ENCODE measurements at regions not wholly inside any gene's neighbourhood (a gene's known extent, or its start where the extent isn't known, plus 50 kb on each side); places are given as distances from the start of the nearest gene placed in this dataset.
A peak's percentile ranks its signal among the peaks of the same experiment; 100 is the strongest.

DNA sequence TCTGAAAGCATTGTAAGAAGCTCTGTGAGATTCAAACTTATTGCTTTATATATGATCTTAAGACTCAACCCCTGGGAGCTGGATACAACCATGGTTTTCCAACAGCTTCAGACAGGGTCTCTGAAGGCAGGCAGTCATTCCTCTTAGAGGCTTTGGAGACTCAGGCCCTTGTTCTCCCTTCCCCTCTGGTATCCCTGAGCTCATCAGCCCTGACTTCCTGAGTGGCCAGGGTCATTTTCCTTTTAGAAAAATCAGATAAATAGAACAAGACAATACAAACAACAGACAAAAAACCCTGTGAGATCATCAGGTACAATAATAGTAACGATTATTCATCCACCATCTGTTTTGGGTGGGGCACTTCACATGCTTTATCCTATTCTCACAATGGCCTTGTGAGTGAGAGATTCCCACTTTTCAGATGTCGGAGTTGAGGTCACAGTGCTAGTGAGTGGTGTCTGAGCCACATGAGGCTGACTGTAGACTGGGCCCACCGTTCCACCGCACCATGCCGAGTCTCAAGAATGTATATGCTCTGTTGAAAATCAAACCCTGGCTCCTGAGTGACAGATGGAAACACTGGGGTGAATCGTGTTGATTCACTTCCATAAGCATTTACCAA, 144.2 kb downstream of the CXCL12 start:
- H3K4me3 ChIP-seq (ENCODE audit: low read length), result no peak overlapping the region
- TF ChIP-seq, protein P1, sequence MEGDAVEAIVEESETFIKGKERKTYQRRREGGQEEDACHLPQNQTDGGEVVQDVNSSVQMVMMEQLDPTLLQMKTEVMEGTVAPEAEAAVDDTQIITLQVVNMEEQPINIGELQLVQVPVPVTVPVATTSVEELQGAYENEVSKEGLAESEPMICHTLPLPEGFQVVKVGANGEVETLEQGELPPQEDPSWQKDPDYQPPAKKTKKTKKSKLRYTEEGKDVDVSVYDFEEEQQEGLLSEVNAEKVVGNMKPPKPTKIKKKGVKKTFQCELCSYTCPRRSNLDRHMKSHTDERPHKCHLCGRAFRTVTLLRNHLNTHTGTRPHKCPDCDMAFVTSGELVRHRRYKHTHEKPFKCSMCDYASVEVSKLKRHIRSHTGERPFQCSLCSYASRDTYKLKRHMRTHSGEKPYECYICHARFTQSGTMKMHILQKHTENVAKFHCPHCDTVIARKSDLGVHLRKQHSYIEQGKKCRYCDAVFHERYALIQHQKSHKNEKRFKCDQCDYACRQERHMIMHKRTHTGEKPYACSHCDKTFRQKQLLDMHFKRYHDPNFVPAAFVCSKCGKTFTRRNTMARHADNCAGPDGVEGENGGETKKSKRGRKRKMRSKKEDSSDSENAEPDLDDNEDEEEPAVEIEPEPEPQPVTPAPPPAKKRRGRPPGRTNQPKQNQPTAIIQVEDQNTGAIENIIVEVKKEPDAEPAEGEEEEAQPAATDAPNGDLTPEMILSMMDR (conservative IDR thresholded peaks at IDR 0.05; ENCODE audit: low read depth, low read length), result no peak
- DNase-seq (ENCODE audit: low read depth), result no peak

DNA sequence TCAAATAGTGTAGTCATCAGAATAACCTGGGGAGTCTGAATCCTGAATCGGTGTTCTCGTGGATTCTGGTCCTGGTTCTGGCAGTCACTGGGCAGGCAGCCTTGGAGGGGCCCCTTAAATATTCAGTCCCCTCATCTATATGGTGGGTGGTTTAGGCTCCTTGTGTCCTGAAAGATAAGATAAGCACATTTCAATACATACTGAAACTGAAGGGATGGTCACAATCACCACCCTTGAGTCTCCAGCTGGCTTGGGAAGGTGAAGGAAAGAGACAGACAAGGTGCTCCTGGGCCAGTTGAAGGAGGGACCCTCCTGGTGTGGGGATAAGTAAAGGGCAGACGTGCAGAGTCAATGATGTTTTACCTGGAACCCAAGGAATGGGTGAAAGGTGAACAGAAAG, 146.7 kb downstream of the CXCL12 start:
- TF ChIP-seq, protein P1 (conservative IDR thresholded peaks at IDR 0.05; ENCODE audit: low read depth, low read length), result no peak
- H3K4me3 ChIP-seq (ENCODE audit: low read length), result no peak overlapping the region
- no peak for DNase-seq (ENCODE audit: low read depth)

DNA sequence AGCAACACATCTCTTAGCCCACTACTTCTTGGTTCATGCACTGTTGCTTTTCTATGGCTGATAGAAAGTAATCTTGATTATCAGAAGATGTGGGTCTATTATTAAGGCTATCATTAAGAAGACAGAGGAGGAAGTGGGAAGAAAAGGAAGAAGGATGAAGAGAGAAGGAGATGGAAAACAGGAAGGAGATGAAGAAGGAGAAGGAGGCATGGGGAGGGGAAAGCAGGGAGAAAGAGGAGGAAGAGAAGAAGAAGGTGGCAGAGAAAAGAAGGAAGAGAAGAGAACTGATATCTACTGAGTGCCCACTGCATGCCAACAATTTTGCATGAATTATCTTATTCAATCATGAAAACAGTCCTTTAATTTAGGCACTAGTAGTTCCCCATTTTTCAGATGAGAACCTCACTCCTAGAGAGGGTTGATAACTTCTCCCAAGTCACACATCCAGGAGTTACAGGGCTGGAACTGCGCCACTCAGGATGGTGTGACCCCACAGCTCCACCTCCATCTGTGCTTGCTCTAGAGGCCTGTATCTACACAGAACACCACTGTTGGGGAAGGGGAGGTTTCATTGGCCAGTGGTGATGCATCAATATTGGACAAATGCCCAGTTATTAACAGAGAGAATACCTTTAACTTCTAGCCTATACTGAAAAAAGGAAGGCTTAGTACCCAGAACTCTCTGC, 147.4 kb downstream of the CXCL12 start:
- H3K4me3 ChIP-seq (ENCODE audit: low read length), result no peak overlapping the region
- TF ChIP-seq, protein P1 (conservative IDR thresholded peaks at IDR 0.05; ENCODE audit: low read depth, low read length), result no peak
- DNase-seq (ENCODE audit: low read depth), result no peak

DNA sequence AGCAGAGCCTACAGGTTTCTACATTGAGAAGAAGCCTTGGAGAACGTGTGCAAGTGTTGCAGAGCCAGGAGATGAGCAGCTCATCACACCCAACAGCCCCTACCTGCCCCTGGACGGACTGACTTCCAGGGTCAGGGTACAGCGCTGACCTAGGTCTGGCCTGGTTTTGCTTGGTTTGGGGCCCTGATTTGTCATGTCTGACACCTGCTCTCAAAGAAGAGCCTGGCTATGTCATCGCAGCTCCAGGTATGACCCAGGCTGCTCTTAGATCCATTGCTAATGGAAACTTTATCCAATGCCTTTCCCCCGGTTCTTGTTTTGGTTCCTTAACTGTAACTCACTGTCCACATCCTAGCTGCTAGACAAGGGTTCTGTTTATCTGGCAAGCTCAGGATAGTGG, 149.5 kb downstream of the CXCL12 start:
- no peak overlapping the region for H3K4me3 ChIP-seq (ENCODE audit: low read length)
- TF ChIP-seq, protein P1 (conservative IDR thresholded peaks at IDR 0.05; ENCODE audit: low read depth, low read length), result no peak
- no peak for DNase-seq (ENCODE audit: low read depth)

DNA sequence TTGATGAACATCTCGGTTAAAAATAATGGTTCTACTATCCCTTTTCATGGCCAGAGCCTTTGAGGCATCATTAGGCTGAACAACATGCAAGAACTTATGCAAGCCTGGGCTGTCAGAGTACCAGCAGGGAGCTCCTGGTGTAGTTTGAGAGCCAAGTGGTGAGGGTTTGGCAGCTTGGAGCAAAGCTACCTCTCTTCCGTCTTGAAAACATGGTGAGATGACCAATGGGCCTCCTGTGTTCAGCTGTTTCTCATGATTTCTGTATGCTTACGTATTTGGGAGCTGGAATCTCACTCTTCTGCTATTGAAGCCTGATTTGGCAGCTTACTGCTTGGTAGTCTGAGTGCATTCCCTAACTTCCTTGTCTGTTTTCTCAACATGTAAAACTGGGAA, 150.4 kb downstream of the CXCL12 start:
- no peak overlapping the region for H3K4me3 ChIP-seq (ENCODE audit: low read length)
- TF ChIP-seq, protein P1 (conservative IDR thresholded peaks at IDR 0.05; ENCODE audit: low read depth, low read length), result no peak
- DNase-seq (ENCODE audit: low read depth), result no peak

DNA sequence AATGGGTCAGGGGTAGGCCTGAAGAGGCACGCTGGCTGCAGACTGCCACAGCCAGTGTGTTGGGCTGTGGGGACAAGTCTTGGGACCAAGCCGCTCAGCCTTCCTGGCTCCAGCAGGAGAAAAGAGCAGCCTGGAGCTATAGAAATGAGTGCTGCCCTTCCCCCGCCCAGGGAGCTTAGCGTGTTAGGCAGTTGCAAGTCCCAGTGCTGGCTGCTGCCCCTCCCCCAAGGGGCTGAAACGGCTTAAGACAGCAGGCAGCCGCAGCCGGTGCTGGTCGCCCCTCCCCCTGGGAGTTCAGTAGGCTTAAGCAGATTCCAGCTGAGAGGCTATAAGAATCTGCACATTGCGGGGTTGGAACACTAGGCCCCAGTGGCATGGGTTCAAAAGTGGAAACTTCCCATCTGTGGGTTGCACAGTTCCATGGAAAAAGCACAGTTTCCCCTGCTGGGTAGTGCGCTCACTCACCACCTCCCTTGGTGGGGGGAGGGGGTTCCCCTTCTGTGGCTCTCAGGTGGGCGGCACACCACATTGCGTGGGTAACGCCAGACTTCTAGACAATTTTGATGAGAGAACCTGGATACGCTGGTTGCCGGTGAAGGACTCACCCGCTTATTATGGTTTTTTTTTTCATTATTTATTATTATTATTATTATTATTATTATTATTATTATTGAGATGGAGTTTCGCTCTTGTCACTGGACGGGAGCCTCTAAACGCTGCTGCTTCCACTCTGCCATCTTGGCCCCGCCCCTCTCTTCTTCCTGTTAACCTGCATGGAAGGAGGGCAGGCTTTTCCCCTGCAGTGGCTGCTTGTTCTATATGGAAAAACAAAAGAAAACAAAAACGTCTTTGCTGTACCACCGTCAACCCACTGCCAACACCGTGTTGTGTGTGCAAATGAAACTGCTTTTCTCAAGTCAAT, 151.1 kb downstream of the CXCL12 start:
- DNase-seq (ENCODE audit: low read depth), result peak; percentile 28
- H3K4me3 ChIP-seq (ENCODE audit: low read length), result no peak overlapping the region
- TF ChIP-seq, protein P1 (conservative IDR thresholded peaks at IDR 0.05; ENCODE audit: low read depth, low read length), result no peak
